Mesendoderm (in vitro differentiated cells): ENCODE measurements at regions not wholly inside any gene's neighbourhood (a gene's known extent, or its start where the extent isn't known, plus 50 kb on each side); places are given as distances from the start of the nearest gene placed in this dataset.
A peak's percentile ranks its signal among the peaks of the same experiment; 100 is the strongest.

Experiments
- DNase-seq: peaks from one replicate; pipeline ENCODE4 v3.0.0; 2013
- H2AK5ac ChIP-seq: 2 replicates; pipeline ENCODE4 v1.6.1; 2013; ENCODE audit warnings: low read length, inconsistent platforms
- H2BK120ac ChIP-seq: 2 replicates; pipeline ENCODE4 v1.6.1; 2013; ENCODE audit warnings: low read depth, mild to moderate bottlenecking, low read length, moderate library complexity, mixed read lengths
- H2BK15ac ChIP-seq: replicated peaks from 2 replicates; pipeline ENCODE4 v1.6.1; 2013; ENCODE audit warnings: low read depth, mild to moderate bottlenecking, moderate library complexity
- H2BK5ac ChIP-seq: 2 replicates; pipeline ENCODE4 v1.6.1; 2013; ENCODE audit warnings: low read length, inconsistent platforms
- H3K18ac ChIP-seq: 2 replicates; pipeline ENCODE4 v1.6.1; 2013; ENCODE audit warnings: mild to moderate bottlenecking, low read length, mixed read lengths
- H3K23ac ChIP-seq: one replicate; pipeline ENCODE4 v1.6.1; 2013; ENCODE audit warnings: low read length
- H3K27ac ChIP-seq: 2 replicates; pipeline ENCODE4 v1.5.1; 2013; ENCODE audit warnings: low read depth, mild to moderate bottlenecking, inconsistent platforms, low read length, moderate library complexity
- H3K27me3 ChIP-seq: 2 replicates; pipeline ENCODE4 v1.6.1; 2013; ENCODE audit warnings: low read length, control low read depth, mild to moderate bottlenecking, inconsistent platforms; ENCODE audit not compliant: insufficient read depth, poor library complexity
- H3K36me3 ChIP-seq: 2 replicates; pipeline ENCODE4 v1.6.1; 2013; ENCODE audit warnings: low read length, inconsistent platforms; ENCODE audit not compliant: control insufficient read depth, insufficient read depth
- H3K4ac ChIP-seq: one replicate; pipeline ENCODE4 v1.6.1; 2013; ENCODE audit warnings: low read depth, mild to moderate bottlenecking, low read length, moderate library complexity
- H3K4me1 ChIP-seq: 2 replicates; pipeline ENCODE4 v1.6.1; 2013; ENCODE audit warnings: low read depth, low read length, inconsistent platforms; ENCODE audit not compliant: control insufficient read depth
- H3K4me2 ChIP-seq: 2 replicates; pipeline ENCODE4 v1.6.1; 2013; ENCODE audit warnings: low read length
- H3K4me3 ChIP-seq: 2 replicates; pipeline ENCODE4 v1.5.1; 2013; ENCODE audit warnings: mild to moderate bottlenecking, low read length
- H3K56ac ChIP-seq: one replicate; pipeline ENCODE4 v1.6.1; 2013; ENCODE audit warnings: low read length
- H3K79me1 ChIP-seq: 2 replicates; pipeline ENCODE4 v1.6.1; 2013; ENCODE audit warnings: low read length, inconsistent platforms
- H3K79me2 ChIP-seq: 2 replicates; pipeline ENCODE4 v1.6.1; 2013; ENCODE audit warnings: mild to moderate bottlenecking, low read length; ENCODE audit not compliant: control insufficient read depth, insufficient read depth
- H3K9ac ChIP-seq: 2 replicates; pipeline ENCODE4 v1.6.1; 2013; ENCODE audit warnings: low read length, inconsistent platforms
- H4K5ac ChIP-seq: one replicate; pipeline ENCODE4 v1.6.1; 2013; ENCODE audit warnings: low read length
- H4K8ac ChIP-seq: one replicate; pipeline ENCODE4 v1.6.1; 2013; ENCODE audit warnings: low read depth, mild to moderate bottlenecking, control low read depth, low read length, moderate library complexity
- WGBS: extraction: QIAGEN DNeasy Blood & Tissue Kit; methylation state at CpG from one replicate; pipeline ENCODE4 v1.1.7; 2013; ENCODE audit warnings: low lambda C conversion rate, missing lambda C conversion rate; ENCODE audit not compliant: insufficient coverage; ENCODE audit errors: extremely low coverage; 5-methylcytosine and 5-hydroxymethylcytosine counted together

- Histone ChIP-seq H3K79me2 (no peaks in the 10 kb centered on the region), H4K5ac (no peak overlapping the region), H3K4ac (no peak overlapping the region), H3K27ac (no peak overlapping the region), H2BK5ac (no peak overlapping the region), H3K4me1 (no peaks in the 10 kb centered on the region), H2BK15ac (no peak overlapping the region), H3K4me3 (no peak overlapping the region), H2BK120ac (no peak overlapping the region), H3K79me1 (no peaks in the 10 kb centered on the region), H3K9ac (no peak overlapping the region), H3K27me3 (no peaks in the 10 kb centered on the region), H3K23ac (no peak overlapping the region), H3K4me2 (no peak overlapping the region), H2AK5ac (no peak overlapping the region), H3K56ac (no peak overlapping the region), H4K8ac (no peak overlapping the region), H3K36me3 (no peaks in the 10 kb centered on the region), H3K18ac (no peak overlapping the region)
- no CpG with 5 or more reads among the region's 1 CpG for WGBS
- DNase-seq, result no peak
Measured at GRCh38 chr7:28351450-28351849, 60.9 kb upstream of the CREB5 start.

DNA sequence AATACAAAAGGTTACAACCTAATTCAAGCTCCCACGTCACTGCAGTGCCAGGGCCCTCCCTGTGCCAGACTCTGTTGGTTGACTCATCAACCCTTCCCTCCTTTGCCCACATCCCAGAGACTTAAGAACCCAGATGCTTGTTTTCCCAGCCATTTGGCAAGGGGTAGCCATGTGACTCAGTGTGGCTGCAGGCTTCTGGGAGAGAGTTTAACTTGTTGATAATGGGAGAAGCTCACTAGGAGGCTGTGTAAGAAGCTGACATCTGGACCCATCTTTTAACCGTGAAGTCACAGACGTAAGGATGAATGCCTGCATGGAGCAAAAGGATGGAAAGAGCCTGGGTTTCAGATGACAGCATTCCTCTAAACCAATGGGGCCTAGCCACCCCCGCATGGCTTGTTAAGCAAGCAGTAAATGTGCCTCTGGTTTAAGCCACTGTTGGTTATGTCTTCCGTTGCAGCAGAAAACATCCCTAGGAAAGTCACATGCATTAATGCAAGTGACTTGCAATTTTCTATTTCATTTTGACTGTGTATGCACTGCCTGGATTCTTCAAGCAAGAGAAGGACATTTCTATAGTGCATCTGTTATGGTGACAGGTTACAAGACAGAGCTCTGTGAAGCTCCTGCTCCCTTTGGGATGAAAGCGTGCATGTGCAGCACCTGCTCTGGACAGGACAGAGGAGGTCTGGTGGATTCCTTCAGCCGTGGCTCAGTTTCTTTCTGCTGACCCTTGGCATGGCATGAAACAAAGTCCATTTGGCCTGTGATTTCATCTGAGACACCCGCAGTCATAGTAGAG lies 57.5 kb upstream of the CREB5 start:
- no peak overlapping the region for H3K4me2 ChIP-seq
- H3K9ac ChIP-seq, result no peak overlapping the region
- no peak overlapping the region for H2BK5ac ChIP-seq
- H3K23ac ChIP-seq, result no peak overlapping the region
- H3K4me1 ChIP-seq, result no peaks in the 10 kb centered on the region
- no peak overlapping the region for H4K8ac ChIP-seq
- H3K27ac ChIP-seq, result no peak overlapping the region
- H3K27me3 ChIP-seq, result no peaks in the 10 kb centered on the region
- H3K79me1 ChIP-seq, result no peaks in the 10 kb centered on the region
- no peak overlapping the region for H4K5ac ChIP-seq
- no peak overlapping the region for H3K56ac ChIP-seq
- no peak overlapping the region for H2AK5ac ChIP-seq
- H2BK15ac ChIP-seq, result no peak overlapping the region
- no peak overlapping the region for H2BK120ac ChIP-seq
- no peak overlapping the region for H3K4ac ChIP-seq
- no CpG with 5 or more reads among the region's 8 CpGs for WGBS
- no peak overlapping the region for H3K18ac ChIP-seq
- H3K4me3 ChIP-seq, result no peak overlapping the region
- H3K36me3 ChIP-seq, result no peaks in the 10 kb centered on the region
- no peak for DNase-seq
- no peaks in the 10 kb centered on the region for H3K79me2 ChIP-seq

GRCh38 chr7:28355635-28356319 lies 56.5 kb upstream of the CREB5 start:
- Histone ChIP-seq H3K79me1 (no peaks in the 10 kb centered on the region), H4K8ac (no peak overlapping the region), H2BK120ac (no peak overlapping the region), H3K4me1 (no peaks in the 10 kb centered on the region), H3K4me3 (no peak overlapping the region), H3K9ac (no peak overlapping the region), H3K23ac (no peak overlapping the region), H2BK5ac (no peak overlapping the region), H3K18ac (no peak overlapping the region), H3K36me3 (no peaks in the 10 kb centered on the region), H3K56ac (no peak overlapping the region), H2BK15ac (no peak overlapping the region), H3K27me3 (no peaks in the 10 kb centered on the region), H3K4ac (no peak overlapping the region), H3K27ac (no peak overlapping the region), H4K5ac (no peak overlapping the region), H3K4me2 (no peak overlapping the region), H3K79me2 (no peaks in the 10 kb centered on the region), H2AK5ac (no peak overlapping the region)
- no peak for DNase-seq
- WGBS, result no CpG with 5 or more reads among the region's 16 CpGs

- H3K23ac ChIP-seq, result no peak overlapping the region
- H3K27me3 ChIP-seq, result no peaks in the 10 kb centered on the region
- no peak overlapping the region for H2AK5ac ChIP-seq
- no peak for DNase-seq
- H3K79me2 ChIP-seq, result no peaks in the 10 kb centered on the region
- H3K27ac ChIP-seq, result no peak overlapping the region
- H3K4me1 ChIP-seq, result no peaks in the 10 kb centered on the region
- H3K4me3 ChIP-seq, result no peak overlapping the region
- no CpG with 5 or more reads among the region's 8 CpGs for WGBS
- H4K5ac ChIP-seq, result no peak overlapping the region
- no peak overlapping the region for H3K4me2 ChIP-seq
- no peak overlapping the region for H2BK120ac ChIP-seq
- H2BK5ac ChIP-seq, result no peak overlapping the region
- H3K4ac ChIP-seq, result no peak overlapping the region
- H3K56ac ChIP-seq, result no peak overlapping the region
- H4K8ac ChIP-seq, result no peak overlapping the region
- no peak overlapping the region for H3K9ac ChIP-seq
- no peaks in the 10 kb centered on the region for H3K79me1 ChIP-seq
- H2BK15ac ChIP-seq, result no peak overlapping the region
- H3K18ac ChIP-seq, result no peak overlapping the region
- H3K36me3 ChIP-seq, result no peaks in the 10 kb centered on the region
Measured at GRCh38 chr7:28356619-28357018, 55.7 kb upstream of the CREB5 start.

DNA sequence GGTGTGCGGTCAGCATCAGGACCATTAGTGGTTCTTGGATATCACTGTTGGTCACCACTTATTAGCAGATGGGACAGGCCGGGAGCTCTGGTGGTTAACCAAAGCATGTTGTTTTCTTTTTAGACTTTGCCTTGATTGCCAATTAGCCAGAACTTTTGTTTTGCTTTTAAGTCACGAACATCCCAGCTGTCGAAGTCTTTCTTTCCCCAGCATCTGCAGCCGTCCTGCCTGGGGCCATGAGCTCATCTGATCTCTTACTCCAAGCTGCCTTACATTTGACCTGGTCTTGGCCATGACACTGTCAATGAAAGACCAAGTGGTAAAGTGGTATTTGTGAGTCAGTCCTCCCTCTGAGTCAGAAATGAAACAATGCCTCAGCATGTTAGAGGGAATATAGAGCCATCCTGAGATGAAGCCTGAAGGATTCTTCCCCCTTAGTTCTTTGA lies 53.9 kb upstream of the CREB5 start:
- H2BK15ac ChIP-seq, result no peak overlapping the region
- H3K79me1 ChIP-seq, result no peaks in the 10 kb centered on the region
- H2AK5ac ChIP-seq, result no peak overlapping the region
- no peak overlapping the region for H3K4ac ChIP-seq
- H3K27me3 ChIP-seq, result no peaks in the 10 kb centered on the region
- no peaks in the 10 kb centered on the region for H3K79me2 ChIP-seq
- H4K8ac ChIP-seq, result no peak overlapping the region
- peak; percentile 80 for DNase-seq
- no peak overlapping the region for H2BK5ac ChIP-seq
- whole genome bisulfite sequencing, result no CpG with 5 or more reads among the region's 5 CpGs
- no peak overlapping the region for H3K9ac ChIP-seq
- H3K4me2 ChIP-seq, result no peak overlapping the region
- no peak overlapping the region for H2BK120ac ChIP-seq
- no peak overlapping the region for H3K56ac ChIP-seq
- H4K5ac ChIP-seq, result no peak overlapping the region
- H3K4me1 ChIP-seq, result no peaks in the 10 kb centered on the region
- H3K18ac ChIP-seq, result no peak overlapping the region
- no peak overlapping the region for H3K23ac ChIP-seq
- H3K36me3 ChIP-seq, result no peaks in the 10 kb centered on the region
- H3K4me3 ChIP-seq, result no peak overlapping the region
- H3K27ac ChIP-seq, result no peak overlapping the region
